GM18502 (cell line): ENCODE measurements at regions not wholly inside any gene's neighbourhood (a gene's known extent, or its start where the extent isn't known, plus 50 kb on each side); places are given as distances from the start of the nearest gene placed in this dataset.
A peak's percentile ranks its signal among the peaks of the same experiment; 100 is the strongest.
"Not testable (repeated sequence)": the region's sequence is repeated elsewhere in the genome, so short reads cannot be mapped to it uniquely, and the experiment has no call there.

Experiments used
- ATAC-seq: cut with Tn5 transposase; IDR thresholded peaks from one replicate; pipeline ENCODE4 v1.9.1; 2021; ENCODE audit warnings: mild to moderate bottlenecking; ENCODE audit not compliant: unreplicated experiment, poor library complexity

- ATAC-seq, result no peak
Measured at GRCh38 chr4:81594490-81595159, 122.9 kb upstream of the RASGEF1B start.

GRCh38 chr4:81592701-81593100 lies 121.0 kb upstream of the RASGEF1B start:
- no peak for ATAC-seq

- no peak for ATAC-seq
Measured at GRCh38 chr4:81590596-81590995, 118.9 kb upstream of the RASGEF1B start.

- ATAC-seq, result no peak
Measured at GRCh38 chr4:81589262-81589661, 117.6 kb upstream of the RASGEF1B start.

GRCh38 chr4:81586706-81587105 lies 115.0 kb upstream of the RASGEF1B start:
- no peak for ATAC-seq

- ATAC-seq, result not testable (repeated sequence)
Measured at GRCh38 chr4:81580994-81581374, 109.3 kb upstream of the RASGEF1B start.

GRCh38 chr4:81580346-81580993 lies 108.8 kb upstream of the RASGEF1B start:
- no peak for ATAC-seq

- no peak for ATAC-seq
Measured at GRCh38 chr4:81577392-81577791, 105.7 kb upstream of the RASGEF1B start.

- no peak for ATAC-seq
Measured at GRCh38 chr4:81574991-81575390, 103.3 kb upstream of the RASGEF1B start.

- ATAC-seq, result no peak
Measured at GRCh38 chr4:81573840-81574239, 102.1 kb upstream of the RASGEF1B start.

- no peak for ATAC-seq
Measured at GRCh38 chr4:81572402-81572801, 100.7 kb upstream of the RASGEF1B start.

- no peak for ATAC-seq
Measured at GRCh38 chr4:81571105-81571504, 99.4 kb upstream of the RASGEF1B start.

GRCh38 chr4:81566161-81566591 lies 94.5 kb upstream of the RASGEF1B start:
- ATAC-seq, result no peak

- no peak for ATAC-seq
Measured at GRCh38 chr4:81565142-81565870, 93.6 kb upstream of the RASGEF1B start.

- ATAC-seq, result no peak
Measured at GRCh38 chr4:81564025-81564424, 92.3 kb upstream of the RASGEF1B start.

- peak; percentile 98 for ATAC-seq
Measured at GRCh38 chr4:81562093-81562492, 90.4 kb upstream of the RASGEF1B start.

GRCh38 chr4:81557306-81557705 lies 85.6 kb upstream of the RASGEF1B start:
- no peak for ATAC-seq

GRCh38 chr4:81555489-81555888 lies 83.8 kb upstream of the RASGEF1B start:
- ATAC-seq, result no peak

- ATAC-seq, result no peak
Measured at GRCh38 chr4:81552086-81552485, 80.4 kb upstream of the RASGEF1B start.

GRCh38 chr4:81550388-81550859 lies 78.7 kb upstream of the RASGEF1B start:
- ATAC-seq, result no peak

- no peak for ATAC-seq
Measured at GRCh38 chr4:81549984-81550383, 78.3 kb upstream of the RASGEF1B start.
